Upper lobe of left lung (tissue), 4 donors: ENCODE measurements at regions not wholly inside any gene's neighbourhood (a gene's known extent, or its start where the extent isn't known, plus 50 kb on each side); places are given as distances from the start of the nearest gene placed in this dataset.

Experiments used
- POLR2A ChIP-seq, 4 donors: fragments of 450-650 bp; IDR thresholded peaks; one replicate each; pipeline ENCODE4 v1.5.1; 2016 to 2017; ENCODE audit warnings: antibody characterized with exemption in 4 of 4, mild to moderate bottlenecking in 2 of 4
- POLR2AphosphoS5 ChIP-seq, 2 donors: sonication (generic); formaldehyde crosslinking; IDR thresholded peaks; one replicate each; pipeline ENCODE4 v1.5.1; 2017; ENCODE audit warnings: antibody characterized with exemption in 2 of 2
- TF ChIP-seq, protein P1 (sequence below), 6 experiments: fragments of 450-650 bp in 4 of 6; fragments of 200-600 bp in 2 of 6; sonication (generic) in 2 of 6; IDR thresholded peaks; one replicate each; pipeline ENCODE4 v1.5.1; 2016 to 2019; ENCODE audit warnings: antibody characterized with exemption in 6 of 6

DNA sequence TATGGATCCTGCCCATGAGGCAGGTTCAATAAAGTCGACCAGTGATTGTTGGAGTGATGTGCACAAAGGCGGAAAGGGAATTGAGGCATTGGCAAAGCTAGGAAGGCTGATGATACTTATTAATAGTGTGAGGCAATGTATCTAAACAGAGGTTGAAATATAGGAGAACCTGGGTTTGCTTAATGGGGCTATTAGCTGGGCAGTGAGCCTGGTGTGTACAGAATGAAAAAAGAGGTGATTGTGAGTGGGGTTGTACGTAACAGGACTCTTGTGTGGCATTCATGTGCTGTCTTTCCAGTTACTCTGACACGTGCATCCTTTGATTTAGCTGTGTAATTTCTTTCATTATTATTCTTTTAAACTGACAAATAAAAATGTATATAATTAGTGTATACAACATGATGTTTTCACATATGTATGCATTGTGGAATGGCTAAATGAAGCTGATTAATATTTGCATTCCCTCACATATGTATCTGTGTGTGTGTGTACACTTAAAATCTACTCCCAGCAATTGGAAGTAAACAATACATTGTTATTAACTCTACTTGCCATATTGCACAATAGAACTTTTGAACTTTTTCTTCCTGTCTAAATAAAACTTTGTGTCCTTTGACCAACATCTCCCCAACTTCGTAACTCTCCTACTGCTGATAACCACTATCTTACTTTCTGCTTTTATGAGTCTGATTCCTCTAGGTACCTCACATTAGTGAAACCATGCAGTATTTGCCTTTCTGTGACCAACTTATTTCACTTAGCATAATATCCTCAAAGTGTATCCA, 220.5 kb upstream of the SLC35B3 start:
- TF ChIP-seq POLR2AphosphoS5 (IDR thresholded peaks at IDR 0.05) (no peak), POLR2A (IDR thresholded peaks at IDR 0.05) (no peak)
- TF ChIP-seq, protein P1, sequence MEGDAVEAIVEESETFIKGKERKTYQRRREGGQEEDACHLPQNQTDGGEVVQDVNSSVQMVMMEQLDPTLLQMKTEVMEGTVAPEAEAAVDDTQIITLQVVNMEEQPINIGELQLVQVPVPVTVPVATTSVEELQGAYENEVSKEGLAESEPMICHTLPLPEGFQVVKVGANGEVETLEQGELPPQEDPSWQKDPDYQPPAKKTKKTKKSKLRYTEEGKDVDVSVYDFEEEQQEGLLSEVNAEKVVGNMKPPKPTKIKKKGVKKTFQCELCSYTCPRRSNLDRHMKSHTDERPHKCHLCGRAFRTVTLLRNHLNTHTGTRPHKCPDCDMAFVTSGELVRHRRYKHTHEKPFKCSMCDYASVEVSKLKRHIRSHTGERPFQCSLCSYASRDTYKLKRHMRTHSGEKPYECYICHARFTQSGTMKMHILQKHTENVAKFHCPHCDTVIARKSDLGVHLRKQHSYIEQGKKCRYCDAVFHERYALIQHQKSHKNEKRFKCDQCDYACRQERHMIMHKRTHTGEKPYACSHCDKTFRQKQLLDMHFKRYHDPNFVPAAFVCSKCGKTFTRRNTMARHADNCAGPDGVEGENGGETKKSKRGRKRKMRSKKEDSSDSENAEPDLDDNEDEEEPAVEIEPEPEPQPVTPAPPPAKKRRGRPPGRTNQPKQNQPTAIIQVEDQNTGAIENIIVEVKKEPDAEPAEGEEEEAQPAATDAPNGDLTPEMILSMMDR (IDR thresholded peaks at IDR 0.05): no peak
